H1 (cell line): ENCODE measurements at regions not wholly inside any gene's neighbourhood (a gene's known extent, or its start where the extent isn't known, plus 50 kb on each side); places are given as distances from the start of the nearest gene placed in this dataset.

Experiments
- ASH2L ChIP-seq: fragments of 200-600, 300-600 bp; sonication (generic); IDR thresholded peaks from one replicate; pipeline ENCODE4 v1.7.1; 2017; ENCODE audit warnings: low read length
- BRCA1 ChIP-seq: IDR thresholded peaks from 2 replicates; pipeline ENCODE4 v1.6.1; 2012; ENCODE audit warnings: low read depth, low read length, improper control_type of control experiment
- GABPA ChIP-seq: IDR thresholded peaks from 2 replicates; pipeline ENCODE4 v1.6.1; 2011; ENCODE audit warnings: mild to moderate bottlenecking, low read length, moderate library complexity, borderline replicate concordance; ENCODE audit not compliant: insufficient read depth
- RAD21 ChIP-seq, 2 experiments: IDR thresholded peaks in 1 of 2; conservative IDR thresholded peaks in 1 of 2; 2 replicates each; pipeline ENCODE4 v1.6.1; 2011; ENCODE audit warnings: low read depth in 2 of 2, low read length in 2 of 2, improper control_type of control experiment in 1 of 2, inconsistent platforms in 1 of 2, mild to moderate bottlenecking in 1 of 2, moderate library complexity in 1 of 2
- SIX5 ChIP-seq: IDR thresholded peaks from 2 replicates; pipeline ENCODE4 v1.6.1; 2011; ENCODE audit warnings: mild to moderate bottlenecking, low read depth, low read length
- TBP ChIP-seq: IDR thresholded peaks from 2 replicates; pipeline ENCODE4 v1.6.1; 2011; ENCODE audit warnings: low read depth, low read length, improper control_type of control experiment
- TF ChIP-seq, protein P1 (sequence below), 3 experiments: IDR thresholded peaks; 1 replicate in 2 of 3; 2 replicates in 1 of 3; pipeline versions ENCODE4 v1.5.1 to v1.6.1; 2011; ENCODE audit warnings: low read length in 3 of 3, mild to moderate bottlenecking in 3 of 3, inconsistent platforms in 2 of 3, low read depth in 1 of 3, moderate library complexity in 1 of 3; ENCODE audit not compliant: insufficient read depth in 1 of 3; ENCODE audit errors: control extremely low read depth in 1 of 3

DNA sequence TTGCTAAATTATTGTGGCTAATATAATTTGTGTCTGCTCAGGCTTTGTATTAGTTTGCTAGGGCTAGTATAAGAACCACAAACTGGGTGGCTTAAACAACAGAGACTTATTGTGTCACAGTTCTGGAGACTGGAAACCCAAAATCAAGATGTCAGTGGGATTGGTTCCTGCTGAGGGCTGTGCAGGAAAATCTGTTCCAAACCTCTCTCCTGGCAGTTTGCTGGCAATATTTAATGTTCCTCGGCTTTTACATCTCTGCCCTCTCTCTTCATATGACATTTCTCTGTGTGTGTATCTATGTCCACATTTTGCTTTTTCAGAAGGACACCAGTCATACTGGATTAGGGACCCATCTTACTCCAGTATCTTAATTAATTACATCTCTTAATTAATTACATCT is 498.8 kb upstream of the CD180 start (continued):
- TF ChIP-seq, protein P1, sequence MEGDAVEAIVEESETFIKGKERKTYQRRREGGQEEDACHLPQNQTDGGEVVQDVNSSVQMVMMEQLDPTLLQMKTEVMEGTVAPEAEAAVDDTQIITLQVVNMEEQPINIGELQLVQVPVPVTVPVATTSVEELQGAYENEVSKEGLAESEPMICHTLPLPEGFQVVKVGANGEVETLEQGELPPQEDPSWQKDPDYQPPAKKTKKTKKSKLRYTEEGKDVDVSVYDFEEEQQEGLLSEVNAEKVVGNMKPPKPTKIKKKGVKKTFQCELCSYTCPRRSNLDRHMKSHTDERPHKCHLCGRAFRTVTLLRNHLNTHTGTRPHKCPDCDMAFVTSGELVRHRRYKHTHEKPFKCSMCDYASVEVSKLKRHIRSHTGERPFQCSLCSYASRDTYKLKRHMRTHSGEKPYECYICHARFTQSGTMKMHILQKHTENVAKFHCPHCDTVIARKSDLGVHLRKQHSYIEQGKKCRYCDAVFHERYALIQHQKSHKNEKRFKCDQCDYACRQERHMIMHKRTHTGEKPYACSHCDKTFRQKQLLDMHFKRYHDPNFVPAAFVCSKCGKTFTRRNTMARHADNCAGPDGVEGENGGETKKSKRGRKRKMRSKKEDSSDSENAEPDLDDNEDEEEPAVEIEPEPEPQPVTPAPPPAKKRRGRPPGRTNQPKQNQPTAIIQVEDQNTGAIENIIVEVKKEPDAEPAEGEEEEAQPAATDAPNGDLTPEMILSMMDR (IDR thresholded peaks at IDR 0.05; ENCODE audit: control extremely low read depth in 1 of 3, insufficient read depth in 1 of 3, low read depth in 1 of 3, low read length in 3 of 3), result no peak
- no peak for TF ChIP-seq BRCA1
- TF ChIP-seq ASH2L, result no peak
- no peak for TF ChIP-seq TBP
- no peak for TF ChIP-seq GABPA
- no peak for TF ChIP-seq RAD21 (IDR thresholded peaks at IDR 0.05 in 1 of 2, conservative IDR thresholded peaks at IDR 0.05 in 1 of 2; ENCODE audit: low read depth in 2 of 2, low read length in 2 of 2)
- no peak for TF ChIP-seq SIX5
- TF ChIP-seq, all 59 proteins: peak for 0
